ENCODE measurements at regions not wholly inside any gene's neighbourhood (a gene's known extent, or its start where the extent isn't known, plus 50 kb on each side); places are given as distances from the start of the nearest gene placed in this dataset.

DNA sequence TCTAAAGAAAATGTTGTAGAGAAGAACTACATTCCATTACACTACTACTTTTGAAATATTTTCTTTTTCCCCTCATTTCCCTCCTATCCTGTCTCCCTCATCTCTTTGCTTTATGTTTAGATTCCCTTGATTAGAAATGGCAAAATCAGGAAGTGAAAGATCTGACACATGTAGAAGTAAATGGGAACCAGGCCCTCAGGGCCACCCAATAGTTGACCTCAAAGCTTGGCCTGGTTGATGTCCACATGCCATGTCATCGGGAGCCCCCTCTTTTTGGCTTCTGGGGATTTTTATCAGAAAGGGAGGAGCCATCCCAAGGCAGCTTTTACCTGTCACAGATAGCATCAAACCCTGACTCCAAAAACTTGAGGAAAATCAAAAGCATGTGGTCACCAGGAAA, 168.3 kb upstream of the ECI2 start (continued):
- TF ChIP-seq POLR2AphosphoS5 (IDR thresholded peaks at IDR 0.05; ENCODE audit: low read depth) (no peak), STAT1 (IDR thresholded peaks at IDR 0.05; ENCODE audit: unreplicated experiment) (no peak)

DNA sequence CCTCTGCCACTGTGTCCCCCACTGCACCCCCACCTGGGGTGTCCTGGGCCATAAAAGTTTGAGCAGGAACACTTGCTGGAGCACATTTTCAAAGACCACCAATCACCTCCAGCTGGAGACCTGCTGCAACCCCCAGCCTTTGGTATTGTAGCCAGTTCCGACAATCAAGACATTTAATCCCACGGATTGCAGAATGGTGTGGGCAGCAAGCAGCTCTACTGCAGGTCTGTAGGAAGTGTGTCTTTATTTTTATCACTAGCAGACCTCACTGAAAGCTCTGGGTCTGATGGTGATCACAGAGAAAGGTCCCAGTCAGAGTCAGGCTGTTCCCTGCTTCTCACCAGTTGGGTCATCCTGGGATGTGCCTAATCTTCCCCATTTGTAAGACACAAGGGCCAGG, 167.1 kb upstream of the ECI2 start:
- Mint-ChIP-seq H3K4me3 (no peak overlapping the region), H3K4me1 (no peaks in the 10 kb centered on the region), H3K9me3 (peaks cover 11% of the 10 kb centered on the region), H3K27me3 (ENCODE audit: insufficient read depth, low read depth, poor library complexity) (peaks cover under 1% of the 10 kb centered on the region), H3K36me3 (ENCODE audit: low read depth) (peaks cover 5% of the 10 kb centered on the region; the same call in 1 of the 3 replicates), H3K27ac (no peak overlapping the region; the same call in 1 of the 2 replicates)
- Histone ChIP-seq H3K4me2 (no peak overlapping the region), H2AFZ (no peak overlapping the region), H3K27me3 (ENCODE audit: insufficient read depth) (no peaks in the 10 kb centered on the region), H3K36me3 (ENCODE audit: insufficient read depth) (no peaks in the 10 kb centered on the region), H3K4me1 (ENCODE audit: insufficient read depth) (no peaks in the 10 kb centered on the region), H3K4me3 (no peak overlapping the region), H3K79me2 (replicated peaks; ENCODE audit: insufficient read depth) (no peaks in the 10 kb centered on the region), H3K27ac (ENCODE audit: low read depth) (no peak overlapping the region), H4K20me1 (replicated peaks; ENCODE audit: insufficient read depth) (no peaks in the 10 kb centered on the region), H3F3A (replicated peaks; ENCODE audit: low read depth) (no peaks in the 10 kb centered on the region), H3K9me2 (ENCODE audit: insufficient read depth) (peaks cover 8% of the 10 kb centered on the region; the same call in 1 of the 2 replicates)
- DNase-seq (ENCODE audit: low spot score) (no peak), ATAC-seq (no peak)
- TF ChIP-seq NANOG (IDR thresholded peaks at IDR 0.05; ENCODE audit: borderline replicate concordance) (no peak), EZH2phosphoT487 (IDR thresholded peaks at IDR 0.05; ENCODE audit: unreplicated experiment) (no peak), JUNB (IDR thresholded peaks at IDR 0.05; ENCODE audit: unreplicated experiment) (no peak), ZNF114 (CRISPR knock-in tag; IDR thresholded peaks at IDR 0.05) (no peak), POLR2AphosphoS5 (IDR thresholded peaks at IDR 0.05; ENCODE audit: low read depth) (no peak), STAT1 (IDR thresholded peaks at IDR 0.05; ENCODE audit: unreplicated experiment) (no peak), EZH2 (IDR thresholded peaks at IDR 0.05; ENCODE audit: low read depth, unreplicated experiment) (no peak), ZNF331 (CRISPR knock-in tag; IDR thresholded peaks at IDR 0.05; ENCODE audit: low read depth) (no peak), CREB1 (CRISPR knock-in tag; IDR thresholded peaks at IDR 0.05; ENCODE audit: low read depth) (no peak)
- TF ChIP-seq, protein P1, sequence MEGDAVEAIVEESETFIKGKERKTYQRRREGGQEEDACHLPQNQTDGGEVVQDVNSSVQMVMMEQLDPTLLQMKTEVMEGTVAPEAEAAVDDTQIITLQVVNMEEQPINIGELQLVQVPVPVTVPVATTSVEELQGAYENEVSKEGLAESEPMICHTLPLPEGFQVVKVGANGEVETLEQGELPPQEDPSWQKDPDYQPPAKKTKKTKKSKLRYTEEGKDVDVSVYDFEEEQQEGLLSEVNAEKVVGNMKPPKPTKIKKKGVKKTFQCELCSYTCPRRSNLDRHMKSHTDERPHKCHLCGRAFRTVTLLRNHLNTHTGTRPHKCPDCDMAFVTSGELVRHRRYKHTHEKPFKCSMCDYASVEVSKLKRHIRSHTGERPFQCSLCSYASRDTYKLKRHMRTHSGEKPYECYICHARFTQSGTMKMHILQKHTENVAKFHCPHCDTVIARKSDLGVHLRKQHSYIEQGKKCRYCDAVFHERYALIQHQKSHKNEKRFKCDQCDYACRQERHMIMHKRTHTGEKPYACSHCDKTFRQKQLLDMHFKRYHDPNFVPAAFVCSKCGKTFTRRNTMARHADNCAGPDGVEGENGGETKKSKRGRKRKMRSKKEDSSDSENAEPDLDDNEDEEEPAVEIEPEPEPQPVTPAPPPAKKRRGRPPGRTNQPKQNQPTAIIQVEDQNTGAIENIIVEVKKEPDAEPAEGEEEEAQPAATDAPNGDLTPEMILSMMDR (conservative IDR thresholded peaks at IDR 0.05; ENCODE audit: low read depth in 2 of 2): no peak
- TF ChIP-seq, protein P2, sequence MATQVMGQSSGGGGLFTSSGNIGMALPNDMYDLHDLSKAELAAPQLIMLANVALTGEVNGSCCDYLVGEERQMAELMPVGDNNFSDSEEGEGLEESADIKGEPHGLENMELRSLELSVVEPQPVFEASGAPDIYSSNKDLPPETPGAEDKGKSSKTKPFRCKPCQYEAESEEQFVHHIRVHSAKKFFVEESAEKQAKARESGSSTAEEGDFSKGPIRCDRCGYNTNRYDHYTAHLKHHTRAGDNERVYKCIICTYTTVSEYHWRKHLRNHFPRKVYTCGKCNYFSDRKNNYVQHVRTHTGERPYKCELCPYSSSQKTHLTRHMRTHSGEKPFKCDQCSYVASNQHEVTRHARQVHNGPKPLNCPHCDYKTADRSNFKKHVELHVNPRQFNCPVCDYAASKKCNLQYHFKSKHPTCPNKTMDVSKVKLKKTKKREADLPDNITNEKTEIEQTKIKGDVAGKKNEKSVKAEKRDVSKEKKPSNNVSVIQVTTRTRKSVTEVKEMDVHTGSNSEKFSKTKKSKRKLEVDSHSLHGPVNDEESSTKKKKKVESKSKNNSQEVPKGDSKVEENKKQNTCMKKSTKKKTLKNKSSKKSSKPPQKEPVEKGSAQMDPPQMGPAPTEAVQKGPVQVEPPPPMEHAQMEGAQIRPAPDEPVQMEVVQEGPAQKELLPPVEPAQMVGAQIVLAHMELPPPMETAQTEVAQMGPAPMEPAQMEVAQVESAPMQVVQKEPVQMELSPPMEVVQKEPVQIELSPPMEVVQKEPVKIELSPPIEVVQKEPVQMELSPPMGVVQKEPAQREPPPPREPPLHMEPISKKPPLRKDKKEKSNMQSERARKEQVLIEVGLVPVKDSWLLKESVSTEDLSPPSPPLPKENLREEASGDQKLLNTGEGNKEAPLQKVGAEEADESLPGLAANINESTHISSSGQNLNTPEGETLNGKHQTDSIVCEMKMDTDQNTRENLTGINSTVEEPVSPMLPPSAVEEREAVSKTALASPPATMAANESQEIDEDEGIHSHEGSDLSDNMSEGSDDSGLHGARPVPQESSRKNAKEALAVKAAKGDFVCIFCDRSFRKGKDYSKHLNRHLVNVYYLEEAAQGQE (IDR thresholded peaks at IDR 0.05; ENCODE audit: unreplicated experiment): no peak
- TF ChIP-seq, protein P3, sequence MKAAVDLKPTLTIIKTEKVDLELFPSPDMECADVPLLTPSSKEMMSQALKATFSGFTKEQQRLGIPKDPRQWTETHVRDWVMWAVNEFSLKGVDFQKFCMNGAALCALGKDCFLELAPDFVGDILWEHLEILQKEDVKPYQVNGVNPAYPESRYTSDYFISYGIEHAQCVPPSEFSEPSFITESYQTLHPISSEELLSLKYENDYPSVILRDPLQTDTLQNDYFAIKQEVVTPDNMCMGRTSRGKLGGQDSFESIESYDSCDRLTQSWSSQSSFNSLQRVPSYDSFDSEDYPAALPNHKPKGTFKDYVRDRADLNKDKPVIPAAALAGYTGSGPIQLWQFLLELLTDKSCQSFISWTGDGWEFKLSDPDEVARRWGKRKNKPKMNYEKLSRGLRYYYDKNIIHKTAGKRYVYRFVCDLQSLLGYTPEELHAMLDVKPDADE (IDR thresholded peaks at IDR 0.05): no peak
- TF ChIP-seq, protein P4, sequence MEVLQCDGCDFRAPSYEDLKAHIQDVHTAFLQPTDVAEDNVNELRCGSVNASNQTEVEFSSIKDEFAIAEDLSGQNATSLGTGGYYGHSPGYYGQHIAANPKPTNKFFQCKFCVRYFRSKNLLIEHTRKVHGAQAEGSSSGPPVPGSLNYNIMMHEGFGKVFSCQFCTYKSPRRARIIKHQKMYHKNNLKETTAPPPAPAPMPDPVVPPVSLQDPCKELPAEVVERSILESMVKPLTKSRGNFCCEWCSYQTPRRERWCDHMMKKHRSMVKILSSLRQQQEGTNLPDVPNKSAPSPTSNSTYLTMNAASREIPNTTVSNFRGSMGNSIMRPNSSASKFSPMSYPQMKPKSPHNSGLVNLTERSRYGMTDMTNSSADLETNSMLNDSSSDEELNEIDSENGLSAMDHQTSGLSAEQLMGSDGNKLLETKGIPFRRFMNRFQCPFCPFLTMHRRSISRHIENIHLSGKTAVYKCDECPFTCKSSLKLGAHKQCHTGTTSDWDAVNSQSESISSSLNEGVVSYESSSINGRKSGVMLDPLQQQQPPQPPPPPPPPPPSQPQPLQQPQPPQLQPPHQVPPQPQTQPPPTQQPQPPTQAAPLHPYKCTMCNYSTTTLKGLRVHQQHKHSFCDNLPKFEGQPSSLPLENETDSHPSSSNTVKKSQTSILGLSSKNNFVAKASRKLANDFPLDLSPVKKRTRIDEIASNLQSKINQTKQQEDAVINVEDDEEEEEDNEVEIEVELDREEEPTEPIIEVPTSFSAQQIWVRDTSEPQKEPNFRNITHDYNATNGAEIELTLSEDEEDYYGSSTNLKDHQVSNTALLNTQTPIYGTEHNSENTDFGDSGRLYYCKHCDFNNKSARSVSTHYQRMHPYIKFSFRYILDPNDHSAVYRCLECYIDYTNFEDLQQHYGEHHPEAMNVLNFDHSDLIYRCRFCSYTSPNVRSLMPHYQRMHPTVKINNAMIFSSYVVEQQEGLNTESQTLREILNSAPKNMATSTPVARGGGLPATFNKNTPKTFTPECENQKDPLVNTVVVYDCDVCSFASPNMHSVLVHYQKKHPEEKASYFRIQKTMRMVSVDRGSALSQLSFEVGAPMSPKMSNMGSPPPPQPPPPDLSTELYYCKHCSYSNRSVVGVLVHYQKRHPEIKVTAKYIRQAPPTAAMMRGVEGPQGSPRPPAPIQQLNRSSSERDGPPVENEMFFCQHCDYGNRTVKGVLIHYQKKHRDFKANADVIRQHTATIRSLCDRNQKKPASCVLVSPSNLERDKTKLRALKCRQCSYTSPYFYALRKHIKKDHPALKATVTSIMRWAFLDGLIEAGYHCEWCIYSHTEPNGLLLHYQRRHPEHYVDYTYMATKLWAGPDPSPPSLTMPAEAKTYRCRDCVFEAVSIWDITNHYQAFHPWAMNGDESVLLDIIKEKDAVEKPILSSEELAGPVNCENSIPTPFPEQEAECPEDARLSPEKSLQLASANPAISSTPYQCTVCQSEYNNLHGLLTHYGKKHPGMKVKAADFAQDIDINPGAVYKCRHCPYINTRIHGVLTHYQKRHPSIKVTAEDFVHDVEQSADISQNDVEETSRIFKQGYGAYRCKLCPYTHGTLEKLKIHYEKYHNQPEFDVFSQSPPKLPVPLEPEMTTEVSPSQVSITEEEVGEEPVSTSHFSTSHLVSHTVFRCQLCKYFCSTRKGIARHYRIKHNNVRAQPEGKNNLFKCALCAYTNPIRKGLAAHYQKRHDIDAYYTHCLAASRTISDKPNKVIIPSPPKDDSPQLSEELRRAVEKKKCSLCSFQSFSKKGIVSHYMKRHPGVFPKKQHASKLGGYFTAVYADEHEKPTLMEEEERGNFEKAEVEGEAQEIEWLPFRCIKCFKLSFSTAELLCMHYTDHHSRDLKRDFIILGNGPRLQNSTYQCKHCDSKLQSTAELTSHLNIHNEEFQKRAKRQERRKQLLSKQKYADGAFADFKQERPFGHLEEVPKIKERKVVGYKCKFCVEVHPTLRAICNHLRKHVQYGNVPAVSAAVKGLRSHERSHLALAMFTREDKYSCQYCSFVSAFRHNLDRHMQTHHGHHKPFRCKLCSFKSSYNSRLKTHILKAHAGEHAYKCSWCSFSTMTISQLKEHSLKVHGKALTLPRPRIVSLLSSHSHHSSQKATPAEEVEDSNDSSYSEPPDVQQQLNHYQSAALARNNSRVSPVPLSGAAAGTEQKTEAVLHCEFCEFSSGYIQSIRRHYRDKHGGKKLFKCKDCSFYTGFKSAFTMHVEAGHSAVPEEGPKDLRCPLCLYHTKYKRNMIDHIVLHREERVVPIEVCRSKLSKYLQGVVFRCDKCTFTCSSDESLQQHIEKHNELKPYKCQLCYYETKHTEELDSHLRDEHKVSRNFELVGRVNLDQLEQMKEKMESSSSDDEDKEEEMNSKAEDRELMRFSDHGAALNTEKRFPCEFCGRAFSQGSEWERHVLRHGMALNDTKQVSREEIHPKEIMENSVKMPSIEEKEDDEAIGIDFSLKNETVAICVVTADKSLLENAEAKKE (CRISPR knock-in tag; IDR thresholded peaks at IDR 0.05): no peak

Measured in GM23338 (cell line).